ENCODE measurements at regions not wholly inside any gene's neighbourhood (a gene's known extent, or its start where the extent isn't known, plus 50 kb on each side); places are given as distances from the start of the nearest gene placed in this dataset.

- peaks cover 32% of the 10 kb centered on the region for H3K27me3 Mint-ChIP-seq (ENCODE audit: low read depth, unreplicated experiment)
- H3K27ac Mint-ChIP-seq (ENCODE audit: unreplicated experiment) = no peak overlapping the region
- DNase-seq (ENCODE audit: low read depth) (no peak), FAIRE-seq (no peak)
- Histone ChIP-seq H3K4me3 (ENCODE audit: insufficient read depth, low read depth, low read length) (no peak overlapping the region), H3K9ac (ENCODE audit: low read length) (no peak overlapping the region), H2AFZ (ENCODE audit: low read depth, low read length) (no peak overlapping the region), H3K9me3 (ENCODE audit: insufficient read depth, low read depth, low read length) (no peaks in the 10 kb centered on the region), H3K27ac (ENCODE audit: low read depth, low read length) (no peak overlapping the region), H3K4me1 (ENCODE audit: insufficient read depth, low read length) (no peaks in the 10 kb centered on the region), H3K79me2 (ENCODE audit: insufficient read depth, low read length) (no peaks in the 10 kb centered on the region), H3K4me2 (ENCODE audit: low read length) (no peak overlapping the region), H3K36me3 (ENCODE audit: insufficient read depth, low read length) (no peaks in the 10 kb centered on the region), H3K27me3 (ENCODE audit: insufficient read depth, low read length) (peaks cover 3% of the 10 kb centered on the region), H4K20me1 (ENCODE audit: insufficient read depth, low read length) (no peaks in the 10 kb centered on the region)
- H3K4me3 Mint-ChIP-seq (ENCODE audit: unreplicated experiment) = no peak overlapping the region
- peaks cover 9% of the 10 kb centered on the region for H3K4me1 Mint-ChIP-seq (ENCODE audit: low read depth, unreplicated experiment)
- no peaks in the 10 kb centered on the region for H3K36me3 Mint-ChIP-seq (ENCODE audit: low read depth, unreplicated experiment)
- peaks cover 7% of the 10 kb centered on the region for H3K9me3 Mint-ChIP-seq (ENCODE audit: unreplicated experiment)
- TF ChIP-seq EZH2 (IDR thresholded peaks at IDR 0.05; ENCODE audit: insufficient read depth, low read length) (no peak), CTCF (IDR thresholded peaks at IDR 0.05; ENCODE audit: insufficient read depth, low read depth, low read length) (no peak)
Measured at GRCh38 chr10:11387044-11387443, 224.4 kb downstream of the USP6NL start.
